Left lung (tissue), 4 donors: ENCODE measurements at regions not wholly inside any gene's neighbourhood (a gene's known extent, or its start where the extent isn't known, plus 50 kb on each side); places are given as distances from the start of the nearest gene placed in this dataset.

ENCODE experiments used
- ATAC-seq: fragments of 200-7000 bp; cut with Tn5 transposase; one replicate; pipeline ENCODE4 v1.9.1; 2020; ENCODE audit warnings: moderate library complexity
- DNase-seq, 4 donors: peaks; one replicate each; pipeline ENCODE4 v3.0.0-alpha.2; 2013 to 2020
- H3K27ac ChIP-seq, 2 donors: fragments of 200-600 bp; sonication (generic) in 1 of 2; one replicate each; pipeline versions ENCODE4 v1.5.0 to v1.8.0; 2020 to 2021
- H3K27me3 ChIP-seq, 2 donors: fragments of 200-600 bp; sonication (generic) in 1 of 2; one replicate each; pipeline versions ENCODE4 v1.5.0 to v1.8.0; 2020 to 2021
- H3K36me3 ChIP-seq, 2 donors: fragments of 200-600 bp; sonication (generic) in 1 of 2; one replicate each; pipeline versions ENCODE4 v1.5.0 to v1.8.0; 2020 to 2021
- H3K4me1 ChIP-seq, 2 donors: fragments of 200-600 bp; one replicate each; pipeline ENCODE4 v1.8.0; 2021
- H3K4me3 ChIP-seq, 2 donors: fragments of 200-600 bp; sonication (generic) in 1 of 2; one replicate each; pipeline versions ENCODE4 v1.5.0 to v1.8.0; 2020 to 2021; ENCODE audit warnings: mild to moderate bottlenecking in 1 of 2
- H3K9me3 ChIP-seq, 2 donors: fragments of 200-600 bp; sonication (generic) in 1 of 2; one replicate each; pipeline versions ENCODE4 v1.5.0 to v1.8.0; 2020 to 2021
- intact Hi-C, 2 donors: fragments of 100-400 bp; cut with DNase I; formaldehyde crosslinking; loops; one replicate each; pipeline versions ENCODE4 v1.11.2 to v1.14.2; 2022
- TF ChIP-seq, protein P1 (sequence below), 2 donors: fragments of 200-600 bp; sonication (generic) in 1 of 2; IDR thresholded peaks; one replicate each; pipeline versions ENCODE4 v1.5.0 to v1.8.0; 2021; ENCODE audit warnings: antibody characterized with exemption in 2 of 2
- donor health status: DM: no; HTN: yes; CAD: no.
- donor health status: DM: no; HTN: no; CAD: no.

- TF ChIP-seq, protein P1, sequence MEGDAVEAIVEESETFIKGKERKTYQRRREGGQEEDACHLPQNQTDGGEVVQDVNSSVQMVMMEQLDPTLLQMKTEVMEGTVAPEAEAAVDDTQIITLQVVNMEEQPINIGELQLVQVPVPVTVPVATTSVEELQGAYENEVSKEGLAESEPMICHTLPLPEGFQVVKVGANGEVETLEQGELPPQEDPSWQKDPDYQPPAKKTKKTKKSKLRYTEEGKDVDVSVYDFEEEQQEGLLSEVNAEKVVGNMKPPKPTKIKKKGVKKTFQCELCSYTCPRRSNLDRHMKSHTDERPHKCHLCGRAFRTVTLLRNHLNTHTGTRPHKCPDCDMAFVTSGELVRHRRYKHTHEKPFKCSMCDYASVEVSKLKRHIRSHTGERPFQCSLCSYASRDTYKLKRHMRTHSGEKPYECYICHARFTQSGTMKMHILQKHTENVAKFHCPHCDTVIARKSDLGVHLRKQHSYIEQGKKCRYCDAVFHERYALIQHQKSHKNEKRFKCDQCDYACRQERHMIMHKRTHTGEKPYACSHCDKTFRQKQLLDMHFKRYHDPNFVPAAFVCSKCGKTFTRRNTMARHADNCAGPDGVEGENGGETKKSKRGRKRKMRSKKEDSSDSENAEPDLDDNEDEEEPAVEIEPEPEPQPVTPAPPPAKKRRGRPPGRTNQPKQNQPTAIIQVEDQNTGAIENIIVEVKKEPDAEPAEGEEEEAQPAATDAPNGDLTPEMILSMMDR (IDR thresholded peaks at IDR 0.05), result no peak
- no peaks in the 10 kb centered on the region for H3K9me3 ChIP-seq
Observed at GRCh38 chr3:70543493-70543892, 231.1 kb upstream of the MDFIC2 start.

DNA sequence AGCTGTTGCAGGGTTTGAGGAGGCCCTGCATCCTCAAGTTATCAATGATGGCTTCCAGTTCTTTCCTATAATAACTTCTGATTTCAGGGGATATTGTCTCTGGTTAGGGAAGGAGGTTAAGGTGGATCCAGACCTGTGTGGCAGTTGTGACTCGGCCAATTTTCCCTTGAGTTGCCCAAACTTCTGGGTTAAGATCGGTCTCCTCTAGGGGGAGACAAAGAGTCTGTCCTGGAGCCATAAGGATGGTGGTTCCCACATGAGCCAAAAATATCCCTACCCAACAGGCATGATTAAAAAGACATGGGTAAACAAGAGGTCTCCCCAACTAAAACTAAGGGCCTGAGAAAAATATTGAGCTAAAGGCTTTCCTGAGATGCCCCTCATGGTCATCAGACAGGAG, 227.5 kb upstream of the MDFIC2 start:
- Histone ChIP-seq H3K36me3 (no peaks in the 10 kb centered on the region), H3K27me3 (no peaks in the 10 kb centered on the region), H3K27ac (no peak overlapping the region), H3K4me3 (no peak overlapping the region), H3K4me1 (no peaks in the 10 kb centered on the region), H3K9me3 (no peaks in the 10 kb centered on the region)
- ATAC-seq (no peak), DNase-seq (no peak)
- intact Hi-C loops, result loop anchor here in 1 of 2 donors (10.0 kb wide), 2 partner anchors 165 to 1055 kb away; no protein-coding TSS in a partner anchor
- TF ChIP-seq, protein P1 (IDR thresholded peaks at IDR 0.05), result no peak

More at GRCh38 chr3:70543493-70543892, 231.1 kb upstream of the MDFIC2 start:
- DNase-seq (no peak), ATAC-seq (no peak)
- no peaks in the 10 kb centered on the region for H3K36me3 ChIP-seq
- no peaks in the 10 kb centered on the region for H3K27me3 ChIP-seq
- intact Hi-C loops, result loop anchor here in 1 of 2 donors (10.0 kb wide), 2 partner anchors 161 to 1051 kb away; no protein-coding TSS in a partner anchor
- no peak overlapping the region for H3K27ac ChIP-seq
- H3K4me1 ChIP-seq, result no peaks in the 10 kb centered on the region
- H3K4me3 ChIP-seq, result no peak overlapping the region

DNA sequence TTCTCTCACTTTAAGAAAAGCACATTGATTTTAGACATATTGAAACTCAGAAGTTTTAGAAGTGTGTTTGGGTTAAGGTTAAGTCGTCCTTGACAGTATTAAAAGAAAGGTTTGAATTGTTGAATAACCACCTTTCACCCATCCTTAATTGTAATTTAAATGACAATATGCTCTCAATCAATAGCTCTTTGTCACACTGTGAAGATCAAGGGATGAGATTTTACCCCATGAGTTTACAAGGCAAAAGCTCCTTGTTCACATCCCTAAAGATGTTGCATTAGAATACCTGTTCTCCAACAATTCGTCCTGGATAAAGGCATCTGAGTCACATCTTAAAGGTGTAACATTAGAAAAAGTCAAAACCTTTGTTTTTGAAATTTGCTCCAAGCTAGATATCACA, 220.4 kb upstream of the MDFIC2 start:
- Histone ChIP-seq H3K36me3 (no peaks in the 10 kb centered on the region), H3K27ac (no peak overlapping the region), H3K4me1 (no peaks in the 10 kb centered on the region), H3K9me3 (no peaks in the 10 kb centered on the region), H3K27me3 (no peaks in the 10 kb centered on the region), H3K4me3 (no peak overlapping the region)
- ATAC-seq (no peak), DNase-seq (no peak)
- intact Hi-C loops, result no loop called here
- TF ChIP-seq, protein P1 (IDR thresholded peaks at IDR 0.05), result no peak

DNA sequence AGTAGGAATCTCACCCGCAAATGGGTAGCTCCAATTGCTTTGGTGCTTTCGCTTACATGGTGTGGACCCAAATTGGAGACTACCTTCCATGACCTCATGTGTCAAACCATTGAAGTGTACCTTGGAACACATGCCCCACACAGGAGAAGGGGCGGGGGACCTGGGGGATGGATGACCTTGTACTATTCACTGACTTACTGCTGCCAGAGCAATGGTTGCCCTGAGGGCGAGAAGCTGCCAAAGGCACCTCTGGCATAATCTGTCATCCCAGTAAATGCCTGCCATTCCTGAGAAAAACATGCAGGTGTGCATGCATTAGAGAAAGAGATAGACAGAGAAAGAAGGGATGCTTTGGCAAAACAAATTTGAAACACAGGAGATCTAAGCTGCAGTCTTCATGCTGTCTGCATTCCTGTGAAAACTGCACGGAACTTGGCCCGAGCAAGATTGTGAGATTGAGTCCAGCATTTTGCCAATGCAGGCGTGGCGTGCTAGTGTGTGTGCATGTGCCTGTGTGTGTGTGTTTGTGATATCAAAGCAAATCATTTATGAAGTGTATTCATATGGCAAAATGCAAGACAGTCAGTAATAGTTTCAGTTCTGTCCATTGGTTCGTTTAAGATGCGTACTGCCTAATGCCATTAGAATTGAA, 219.5 kb upstream of the MDFIC2 start:
- DNase-seq (no peak), ATAC-seq (no peak)
- no peaks in the 10 kb centered on the region for H3K36me3 ChIP-seq
- no peaks in the 10 kb centered on the region for H3K4me1 ChIP-seq
- no peaks in the 10 kb centered on the region for H3K27me3 ChIP-seq
- TF ChIP-seq, protein P1 (IDR thresholded peaks at IDR 0.05), result no peak
- no peak overlapping the region for H3K27ac ChIP-seq
- no peaks in the 10 kb centered on the region for H3K9me3 ChIP-seq
- H3K4me3 ChIP-seq, result no peak overlapping the region
- intact Hi-C loops, result no loop called here

- no peak overlapping the region for H3K27ac ChIP-seq
- intact Hi-C loops, result no loop called here
- no peak overlapping the region for H3K4me3 ChIP-seq
- H3K36me3 ChIP-seq, result no peaks in the 10 kb centered on the region
- no peaks in the 10 kb centered on the region for H3K9me3 ChIP-seq
- TF ChIP-seq, protein P1 (IDR thresholded peaks at IDR 0.05), result peak; percentile 12 to 50
- no peaks in the 10 kb centered on the region for H3K4me1 ChIP-seq
- DNase-seq (peak in 2 of 4 donors; percentile 49 to 52), ATAC-seq (no peak)
- no peaks in the 10 kb centered on the region for H3K27me3 ChIP-seq
Observed at GRCh38 chr3:70531063-70531657, 218.7 kb upstream of the MDFIC2 start.
